ENCODE measurements at regions not wholly inside any gene's neighbourhood (a gene's known extent, or its start where the extent isn't known, plus 50 kb on each side); places are given as distances from the start of the nearest gene placed in this dataset.
A peak's percentile ranks its signal among the peaks of the same experiment; 100 is the strongest.

- no peak for DNase-seq
These were observed 365.6 kb upstream of the MGMT start for GRCh38 chr10:129101232-129101980.

GRCh38 chr10:129102906-129103693, 363.9 kb upstream of the MGMT start:
- no peak for DNase-seq

- no peak for DNase-seq
These were observed 362.6 kb upstream of the MGMT start for GRCh38 chr10:129104266-129105045.

- DNase-seq = no peak
These were observed 361.8 kb upstream of the MGMT start for GRCh38 chr10:129105266-129105665.

GRCh38 chr10:129106314-129106713, 360.7 kb upstream of the MGMT start:
- DNase-seq = no peak

GRCh38 chr10:129107525-129107924, 359.5 kb upstream of the MGMT start:
- no peak for DNase-seq

- DNase-seq = no peak
These were observed 358.7 kb upstream of the MGMT start for GRCh38 chr10:129108378-129108777.

GRCh38 chr10:129108994-129109393, 358.0 kb upstream of the MGMT start:
- DNase-seq = no peak

GRCh38 chr10:129110780-129111179, 356.3 kb upstream of the MGMT start:
- DNase-seq = peak in 1 of 3 donors; percentile 19

- no peak for DNase-seq
These were observed 355.1 kb upstream of the MGMT start for GRCh38 chr10:129111922-129112321.

GRCh38 chr10:129114588-129114987, 352.5 kb upstream of the MGMT start:
- no peak for DNase-seq

- DNase-seq = no peak
These were observed 350.7 kb upstream of the MGMT start for GRCh38 chr10:129116371-129116770.

GRCh38 chr10:129120441-129120840, 346.6 kb upstream of the MGMT start:
- DNase-seq = no peak

- no peak for DNase-seq
These were observed 344.2 kb upstream of the MGMT start for GRCh38 chr10:129122846-129123245.

GRCh38 chr10:129123428-129123827, 343.6 kb upstream of the MGMT start:
- DNase-seq = no peak

- no peak for DNase-seq
These were observed 340.1 kb upstream of the MGMT start for GRCh38 chr10:129126982-129127381.

- DNase-seq = no peak
These were observed 335.4 kb upstream of the MGMT start for GRCh38 chr10:129131457-129132132.

- DNase-seq = no peak
These were observed 333.2 kb upstream of the MGMT start for GRCh38 chr10:129133856-129134255.

GRCh38 chr10:129134371-129134770, 332.7 kb upstream of the MGMT start:
- no peak for DNase-seq

- no peak for DNase-seq
These were observed 331.4 kb upstream of the MGMT start for GRCh38 chr10:129135624-129136023.

- DNase-seq = no peak
These were observed 331.0 kb upstream of the MGMT start for GRCh38 chr10:129136074-129136473.

- DNase-seq = no peak
These were observed 330.1 kb upstream of the MGMT start for GRCh38 chr10:129136951-129137350.
